HFFc6 (cell line): ENCODE measurements at regions not wholly inside any gene's neighbourhood (a gene's known extent, or its start where the extent isn't known, plus 50 kb on each side); places are given as distances from the start of the nearest gene placed in this dataset.

ENCODE experiments used
- DNase-seq: peaks from one replicate; pipeline ENCODE4 v3.0.0-alpha.2; 2018
- H3K27ac Mint-ChIP-seq: 2 replicates; pipeline ENCODE4 v1.8.0; 2020; ENCODE audit warnings: mild to moderate bottlenecking, mixed read lengths
- H3K27me3 Mint-ChIP-seq: 2 replicates; pipeline ENCODE4 v1.8.0; 2021; ENCODE audit warnings: mild to moderate bottlenecking, moderate library complexity, mixed read lengths; ENCODE audit not compliant: insufficient read depth
- H3K36me3 Mint-ChIP-seq: 2 replicates; pipeline ENCODE4 v1.8.0; 2021; ENCODE audit warnings: low read depth, mixed read lengths
- H3K4me1 Mint-ChIP-seq: 2 replicates; pipeline ENCODE4 v1.8.0; 2020; ENCODE audit warnings: low read depth, mixed read lengths
- H3K4me3 Mint-ChIP-seq: 2 replicates; pipeline ENCODE4 v1.8.0; 2020; ENCODE audit warnings: mild to moderate bottlenecking, moderate library complexity, mixed read lengths
- H3K9me3 Mint-ChIP-seq: 2 replicates; pipeline ENCODE4 v1.8.0; 2020; ENCODE audit warnings: mild to moderate bottlenecking, mixed read lengths
- TF ChIP-seq, protein P1 (sequence below): fragments of 200-600 bp; sonication (generic); IDR thresholded peaks from 2 replicates; pipeline ENCODE4 v1.5.0; 2021; ENCODE audit warnings: antibody characterized with exemption, mild to moderate bottlenecking

DNA sequence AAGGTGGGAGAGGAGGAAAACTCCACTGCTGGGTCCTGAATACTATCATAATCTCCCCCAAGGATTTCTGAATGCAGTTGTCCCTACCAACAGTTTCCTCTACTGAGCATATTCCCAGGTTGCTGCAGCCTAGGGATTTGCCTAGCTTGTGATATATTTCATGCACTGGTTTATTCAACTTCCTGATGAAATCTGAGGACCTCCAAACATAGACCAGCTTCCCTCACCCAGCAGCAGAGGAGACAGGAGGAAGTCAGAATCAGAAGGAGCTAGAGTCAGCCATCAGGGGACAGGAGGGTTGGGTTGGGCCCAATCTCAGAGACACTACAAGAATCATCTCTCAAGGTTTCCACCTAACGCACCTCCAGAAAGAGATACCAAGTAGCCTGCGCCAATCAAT lies 138.4 kb upstream of the TOP1 start:
- DNase-seq = no peak
- H3K36me3 Mint-ChIP-seq = no peaks in the 10 kb centered on the region
- H3K27me3 Mint-ChIP-seq = peaks cover 14% of the 10 kb centered on the region
- H3K4me1 Mint-ChIP-seq = no peaks in the 10 kb centered on the region
- no peaks in the 10 kb centered on the region for H3K9me3 Mint-ChIP-seq
- H3K4me3 Mint-ChIP-seq = no peak overlapping the region
- H3K27ac Mint-ChIP-seq = no peak overlapping the region
- TF ChIP-seq, protein P1, sequence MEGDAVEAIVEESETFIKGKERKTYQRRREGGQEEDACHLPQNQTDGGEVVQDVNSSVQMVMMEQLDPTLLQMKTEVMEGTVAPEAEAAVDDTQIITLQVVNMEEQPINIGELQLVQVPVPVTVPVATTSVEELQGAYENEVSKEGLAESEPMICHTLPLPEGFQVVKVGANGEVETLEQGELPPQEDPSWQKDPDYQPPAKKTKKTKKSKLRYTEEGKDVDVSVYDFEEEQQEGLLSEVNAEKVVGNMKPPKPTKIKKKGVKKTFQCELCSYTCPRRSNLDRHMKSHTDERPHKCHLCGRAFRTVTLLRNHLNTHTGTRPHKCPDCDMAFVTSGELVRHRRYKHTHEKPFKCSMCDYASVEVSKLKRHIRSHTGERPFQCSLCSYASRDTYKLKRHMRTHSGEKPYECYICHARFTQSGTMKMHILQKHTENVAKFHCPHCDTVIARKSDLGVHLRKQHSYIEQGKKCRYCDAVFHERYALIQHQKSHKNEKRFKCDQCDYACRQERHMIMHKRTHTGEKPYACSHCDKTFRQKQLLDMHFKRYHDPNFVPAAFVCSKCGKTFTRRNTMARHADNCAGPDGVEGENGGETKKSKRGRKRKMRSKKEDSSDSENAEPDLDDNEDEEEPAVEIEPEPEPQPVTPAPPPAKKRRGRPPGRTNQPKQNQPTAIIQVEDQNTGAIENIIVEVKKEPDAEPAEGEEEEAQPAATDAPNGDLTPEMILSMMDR = no peak

DNA sequence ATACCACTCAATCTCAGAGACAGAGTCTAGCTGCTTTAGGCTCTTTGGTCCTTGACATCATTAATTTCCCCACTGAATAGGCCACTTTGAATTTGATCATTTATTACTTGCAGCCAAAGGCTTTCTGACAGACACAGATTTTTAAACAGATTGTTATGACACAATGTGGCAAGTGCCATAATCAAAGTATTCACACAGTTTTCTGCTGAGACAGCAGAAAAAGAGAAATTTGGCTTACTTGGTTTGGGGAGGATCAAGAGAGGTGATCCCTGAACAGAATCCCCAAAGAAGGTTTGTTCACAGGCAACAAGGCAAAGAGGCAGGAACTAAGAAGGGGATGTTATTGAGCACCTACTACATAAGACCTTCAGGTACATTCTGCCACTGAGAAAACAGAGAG lies 138.0 kb upstream of the TOP1 start:
- no peak overlapping the region for H3K27ac Mint-ChIP-seq
- TF ChIP-seq, protein P1 = no peak
- no peak for DNase-seq
- peaks cover 12% of the 10 kb centered on the region for H3K27me3 Mint-ChIP-seq
- no peaks in the 10 kb centered on the region for H3K9me3 Mint-ChIP-seq
- no peaks in the 10 kb centered on the region for H3K4me1 Mint-ChIP-seq
- no peak overlapping the region for H3K4me3 Mint-ChIP-seq
- H3K36me3 Mint-ChIP-seq = no peaks in the 10 kb centered on the region

DNA sequence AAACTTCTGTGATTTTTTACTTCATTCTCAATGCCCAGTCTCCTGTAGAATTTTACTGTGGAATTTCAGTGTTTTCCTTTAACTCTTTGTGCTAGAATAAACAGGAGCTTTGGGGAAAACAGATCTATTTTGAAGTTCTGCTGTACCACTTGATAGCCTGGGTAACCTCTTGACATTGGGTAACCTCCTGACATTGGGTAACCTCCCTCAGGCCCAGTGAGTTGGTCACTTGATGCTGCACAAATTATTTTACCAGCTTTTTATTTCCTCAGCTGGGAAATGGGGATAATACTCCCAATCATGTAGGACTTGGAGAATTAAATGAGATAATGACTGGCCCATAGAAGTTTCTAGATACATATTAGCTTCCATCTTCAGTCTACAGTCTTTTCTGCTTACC lies 137.3 kb upstream of the TOP1 start:
- no peak overlapping the region for H3K4me3 Mint-ChIP-seq
- H3K27ac Mint-ChIP-seq = no peak overlapping the region
- no peak for DNase-seq
- H3K27me3 Mint-ChIP-seq = peaks cover 15% of the 10 kb centered on the region; the same call in 1 of the 2 replicates
- H3K9me3 Mint-ChIP-seq = no peaks in the 10 kb centered on the region
- TF ChIP-seq, protein P1 = no peak
- no peaks in the 10 kb centered on the region for H3K36me3 Mint-ChIP-seq
- H3K4me1 Mint-ChIP-seq = no peaks in the 10 kb centered on the region

DNA sequence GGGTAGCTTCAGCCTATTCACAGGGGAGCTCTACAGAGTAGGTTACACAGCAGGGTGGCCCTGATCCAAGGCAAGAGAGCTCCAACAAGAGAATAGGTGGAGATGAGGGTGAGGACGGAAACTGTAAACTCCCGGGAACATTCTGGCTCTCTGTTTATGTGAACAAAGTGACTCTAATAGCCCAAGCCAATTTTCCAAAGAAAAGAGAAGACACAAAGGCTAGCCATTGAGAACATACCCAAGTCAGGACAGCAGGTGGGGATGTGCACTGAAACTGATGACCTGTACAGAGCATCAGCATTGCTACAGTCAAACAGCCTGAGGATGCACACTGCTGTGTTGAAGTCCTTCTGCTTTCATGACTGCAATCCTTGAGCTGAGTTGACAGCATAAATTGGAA lies 136.0 kb upstream of the TOP1 start:
- TF ChIP-seq, protein P1 = no peak
- Mint-ChIP-seq H3K27ac (no peak overlapping the region), H3K27me3 (peaks cover 20% of the 10 kb centered on the region; the same call in 1 of the 2 replicates), H3K4me3 (no peak overlapping the region), H3K9me3 (no peaks in the 10 kb centered on the region), H3K4me1 (no peaks in the 10 kb centered on the region), H3K36me3 (no peaks in the 10 kb centered on the region)
- DNase-seq = no peak

DNA sequence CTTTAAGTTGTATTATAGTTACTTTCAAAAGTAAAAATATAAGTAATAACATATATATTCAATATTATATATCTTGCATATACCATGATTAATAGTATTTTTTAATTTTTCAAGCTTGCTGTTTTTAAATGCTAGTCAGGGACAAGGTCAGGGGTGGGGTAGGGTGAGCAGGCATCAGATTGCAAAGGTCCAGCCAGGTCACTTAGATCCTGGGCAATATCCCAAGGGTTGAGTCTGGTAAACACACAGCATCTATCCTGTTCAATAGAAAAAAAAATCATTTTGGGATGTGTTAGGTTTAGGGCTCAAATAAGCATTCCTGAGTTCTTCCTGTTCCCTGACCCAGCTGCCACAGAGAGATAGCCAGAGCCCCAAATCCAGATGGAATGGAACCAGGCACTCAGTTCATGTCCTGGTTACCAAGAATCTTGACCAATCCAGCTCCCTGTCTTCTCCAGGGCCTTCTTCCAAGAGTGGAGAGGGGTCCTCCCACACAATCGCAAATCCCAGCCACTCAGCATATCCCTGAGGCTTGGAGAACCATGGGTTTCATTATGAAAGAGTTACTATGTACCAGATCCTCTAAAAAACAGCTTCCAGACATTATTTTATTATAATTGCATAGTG lies 134.9 kb upstream of the TOP1 start:
- H3K27ac Mint-ChIP-seq = no peak overlapping the region
- DNase-seq = no peak
- TF ChIP-seq, protein P1 = no peak
- no peaks in the 10 kb centered on the region for H3K9me3 Mint-ChIP-seq
- H3K4me1 Mint-ChIP-seq = no peaks in the 10 kb centered on the region
- no peaks in the 10 kb centered on the region for H3K36me3 Mint-ChIP-seq
- H3K4me3 Mint-ChIP-seq = no peak overlapping the region
- peaks cover 20% of the 10 kb centered on the region; the same call in 1 of the 2 replicates for H3K27me3 Mint-ChIP-seq

DNA sequence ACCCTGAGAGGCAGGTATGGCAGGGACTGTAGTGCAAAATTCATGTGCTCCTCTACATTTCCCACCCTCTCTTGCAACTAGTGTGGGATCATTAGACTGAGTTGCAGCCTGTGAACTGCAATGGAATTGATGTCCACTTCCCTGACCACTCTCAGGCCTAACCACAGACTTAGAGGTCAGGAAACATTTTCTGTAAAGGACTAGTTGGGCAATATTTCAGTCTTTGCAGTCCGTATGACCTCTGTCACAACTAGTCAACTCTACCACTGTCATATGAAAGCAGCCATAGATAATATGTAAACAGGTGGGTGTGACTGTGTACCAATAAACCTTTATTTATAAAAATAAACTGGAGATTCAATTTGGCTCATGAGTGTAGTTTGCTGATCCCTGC lies 134.4 kb upstream of the TOP1 start:
- H3K9me3 Mint-ChIP-seq = no peaks in the 10 kb centered on the region
- H3K4me3 Mint-ChIP-seq = no peak overlapping the region
- TF ChIP-seq, protein P1 = no peak
- no peak overlapping the region for H3K27ac Mint-ChIP-seq
- peaks cover 20% of the 10 kb centered on the region; the same call in 1 of the 2 replicates for H3K27me3 Mint-ChIP-seq
- H3K4me1 Mint-ChIP-seq = no peaks in the 10 kb centered on the region
- DNase-seq = no peak
- no peaks in the 10 kb centered on the region for H3K36me3 Mint-ChIP-seq
